HG03432 (cell line): ENCODE measurements at regions not wholly inside any gene's neighbourhood (a gene's known extent, or its start where the extent isn't known, plus 50 kb on each side); places are given as distances from the start of the nearest gene placed in this dataset.
A peak's percentile ranks its signal among the peaks of the same experiment; 100 is the strongest.

Experiments used
- ATAC-seq: cut with Tn5 transposase; IDR thresholded peaks from one replicate; pipeline ENCODE4 v1.9.1; 2021; ENCODE audit warnings: mild to moderate bottlenecking, moderate library complexity; ENCODE audit not compliant: unreplicated experiment

DNA sequence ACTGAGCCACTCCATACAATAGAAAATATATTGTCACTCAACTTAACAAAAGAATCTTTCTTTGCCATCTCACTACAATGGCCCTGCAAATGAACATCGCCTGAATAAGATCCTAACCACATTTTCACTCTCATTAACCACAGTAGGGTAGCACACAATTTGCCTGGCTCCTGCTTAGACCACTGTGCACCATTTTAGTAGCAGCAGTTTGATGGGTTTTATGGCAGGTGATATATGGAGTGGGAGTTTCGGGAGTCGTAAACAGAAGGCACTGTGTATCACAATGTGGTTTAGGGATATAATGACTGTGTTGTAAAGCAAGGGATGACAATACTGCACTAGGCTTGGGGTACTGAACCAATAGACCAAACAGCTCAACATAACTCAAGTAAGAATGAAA lies 617.4 kb downstream of the BCL11A start:
- no peak for ATAC-seq

DNA sequence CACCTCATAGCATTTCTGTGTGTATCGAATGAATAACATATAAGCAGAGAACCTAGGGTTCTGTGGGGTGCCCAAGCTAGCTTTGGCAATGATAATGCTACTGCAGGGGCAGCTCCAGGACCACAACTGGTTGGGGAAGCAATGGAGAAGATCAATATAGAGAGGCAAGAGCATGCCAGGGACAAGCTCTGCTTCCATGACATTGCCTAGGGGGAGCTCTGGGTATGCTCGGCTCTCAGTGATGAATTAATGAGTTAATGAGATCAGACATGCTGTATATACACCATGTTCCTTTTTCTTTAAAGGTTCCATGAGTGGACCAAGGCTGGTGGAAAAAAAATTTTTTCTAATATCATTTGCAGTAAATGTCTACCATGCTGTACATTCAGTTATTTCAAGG lies 618.4 kb downstream of the BCL11A start:
- ATAC-seq: no peak

DNA sequence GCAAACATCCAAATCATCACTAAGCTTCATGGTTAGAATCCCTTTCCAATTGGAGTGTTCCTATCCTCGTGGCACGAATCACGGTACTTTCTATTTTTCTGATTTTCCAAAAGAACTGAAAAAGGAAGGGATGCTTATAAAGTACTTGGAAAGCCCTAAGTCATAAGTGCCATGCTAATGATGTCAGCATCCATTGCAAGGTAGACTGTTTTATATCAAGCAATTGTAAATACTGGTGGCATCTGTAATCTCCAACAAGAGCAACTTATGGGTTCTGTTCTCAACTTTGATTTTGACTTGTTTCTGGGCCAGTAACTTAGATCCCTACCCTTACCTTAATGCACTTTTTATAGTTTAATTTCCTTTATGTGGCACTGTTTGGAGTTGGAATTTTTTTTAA lies 619.5 kb downstream of the BCL11A start:
- ATAC-seq: no peak

DNA sequence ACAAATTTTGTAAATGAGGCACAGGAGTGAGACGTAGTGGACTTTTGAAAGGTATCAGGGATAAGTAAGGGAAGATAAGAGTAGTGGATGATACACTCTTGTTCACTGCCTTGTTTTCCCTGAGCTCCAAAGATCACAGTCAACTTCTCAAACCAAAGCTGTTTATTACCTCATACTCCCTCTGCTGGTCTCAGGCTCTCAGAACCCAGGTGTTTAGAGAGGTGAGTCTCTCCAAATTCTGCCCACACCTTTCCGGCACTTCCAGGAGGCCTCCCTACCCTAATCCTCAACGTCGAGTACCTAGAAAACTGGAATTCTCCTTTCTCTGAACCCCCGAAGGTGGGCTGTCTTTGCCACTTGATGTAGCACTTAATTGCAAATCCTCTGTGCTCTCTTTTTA lies 621.1 kb downstream of the BCL11A start:
- no peak for ATAC-seq

DNA sequence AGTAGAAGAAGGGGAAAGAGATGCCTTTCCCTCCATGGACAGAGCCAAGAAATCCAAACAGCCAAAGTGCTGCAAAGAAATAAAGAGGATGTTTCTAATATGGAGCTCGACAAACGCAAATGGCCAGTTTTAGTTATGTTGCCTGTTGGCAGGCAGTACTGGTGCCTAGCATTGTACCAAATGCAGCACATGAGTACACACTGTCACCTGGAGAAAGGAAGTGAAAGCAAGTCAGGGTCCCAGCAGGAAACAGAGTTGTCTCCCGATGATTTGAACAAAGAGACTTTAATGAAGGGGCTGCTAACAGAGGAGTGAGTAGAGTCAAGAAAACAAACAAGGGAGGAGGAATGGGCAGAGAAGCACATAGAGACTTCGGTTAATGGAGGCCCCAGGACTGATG lies 623.0 kb downstream of the BCL11A start:
- no peak for ATAC-seq

DNA sequence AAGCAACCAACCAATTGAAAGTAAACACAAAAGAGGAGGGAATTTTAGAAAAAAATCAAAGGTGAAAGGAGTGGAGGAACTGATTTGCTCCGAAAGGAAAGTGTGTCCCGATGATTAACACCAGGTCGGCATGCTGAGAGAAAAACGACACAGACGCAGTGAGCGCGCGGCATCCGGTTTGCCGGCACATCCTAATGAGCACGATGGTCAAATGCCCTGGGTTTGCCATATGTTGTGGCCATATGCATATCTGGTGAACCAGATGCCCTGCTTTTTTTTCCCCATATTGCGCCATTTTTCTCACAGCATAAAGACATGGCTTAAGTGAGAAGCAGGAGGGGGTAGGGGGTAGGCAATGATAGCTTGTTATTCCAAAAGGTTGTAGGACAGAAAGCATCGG lies 626.7 kb downstream of the BCL11A start:
- no peak for ATAC-seq

DNA sequence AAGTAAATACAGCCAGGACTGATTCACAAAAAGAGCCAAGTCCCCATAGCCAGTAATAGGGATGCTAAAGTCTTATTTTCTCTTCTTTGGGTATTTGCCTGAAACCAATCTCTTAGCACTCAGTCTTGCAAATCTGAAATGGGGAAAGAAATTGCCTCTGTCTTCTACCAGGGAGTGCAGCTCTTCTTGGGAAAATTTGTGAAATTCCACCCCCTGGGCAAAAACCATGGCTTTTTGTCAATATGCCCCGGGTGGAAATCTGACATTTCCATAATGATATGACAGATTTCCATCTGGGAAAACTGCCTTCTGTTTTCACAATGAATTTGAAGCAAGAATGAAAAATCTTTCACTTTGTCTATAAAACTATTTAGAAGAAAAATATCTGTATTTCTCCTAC lies 628.1 kb downstream of the BCL11A start:
- no peak for ATAC-seq

DNA sequence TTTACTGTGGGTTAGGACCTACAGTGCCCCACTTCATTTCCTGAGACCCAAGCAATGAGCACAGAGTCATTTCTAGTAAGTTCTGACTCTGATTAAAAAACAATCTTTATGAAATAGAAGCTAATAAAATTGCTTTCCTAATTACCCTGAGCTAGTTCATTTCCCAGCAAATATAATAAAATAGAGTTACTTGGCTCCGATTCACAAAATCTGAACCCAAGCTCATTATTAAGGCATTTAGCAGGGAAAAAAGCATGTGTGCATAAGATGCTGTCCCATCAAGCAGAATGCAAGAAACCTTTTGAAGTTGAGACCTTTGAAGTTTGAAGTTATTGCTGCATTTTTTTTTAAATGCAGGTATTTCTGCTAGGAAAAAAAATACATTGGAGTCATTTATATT lies 629.1 kb downstream of the BCL11A start:
- no peak for ATAC-seq

DNA sequence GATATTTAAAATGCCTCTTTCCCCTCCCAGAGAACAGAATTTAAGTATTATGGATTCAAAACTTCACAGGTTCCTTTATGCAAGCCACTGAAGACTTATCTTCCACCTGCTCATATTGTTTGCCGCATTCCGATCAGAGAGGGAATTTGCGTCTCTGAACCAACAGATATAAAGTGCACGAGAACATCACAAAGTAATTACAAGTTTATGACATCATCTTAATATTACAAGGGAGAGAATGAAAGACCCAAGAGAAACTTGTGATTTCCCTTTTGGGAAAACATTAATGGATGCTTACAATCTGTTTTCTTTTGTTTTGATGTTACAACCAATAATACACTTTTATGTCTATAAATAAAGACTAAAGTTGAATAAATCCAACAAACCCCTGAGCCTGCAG lies 631.0 kb downstream of the BCL11A start:
- no peak for ATAC-seq

DNA sequence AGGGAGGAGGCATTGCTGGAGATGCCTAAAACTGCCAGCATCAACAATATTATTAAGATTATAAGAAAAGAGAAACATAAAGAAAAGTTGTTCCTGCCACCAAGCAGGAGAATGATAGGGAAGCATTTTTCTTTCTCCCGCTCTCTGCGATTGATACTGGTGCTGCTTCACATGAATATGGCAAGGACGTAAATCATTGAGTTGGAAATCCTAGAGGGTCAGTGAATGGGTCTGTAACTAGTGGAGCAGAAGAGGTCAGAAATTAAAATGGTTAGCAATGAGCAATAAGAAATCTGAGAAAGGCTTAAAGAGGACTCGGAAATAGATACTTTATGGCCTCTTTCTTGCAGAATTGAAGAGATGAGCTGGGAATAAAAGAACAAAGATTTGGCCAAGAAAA lies 631.7 kb downstream of the BCL11A start:
- no peak for ATAC-seq

DNA sequence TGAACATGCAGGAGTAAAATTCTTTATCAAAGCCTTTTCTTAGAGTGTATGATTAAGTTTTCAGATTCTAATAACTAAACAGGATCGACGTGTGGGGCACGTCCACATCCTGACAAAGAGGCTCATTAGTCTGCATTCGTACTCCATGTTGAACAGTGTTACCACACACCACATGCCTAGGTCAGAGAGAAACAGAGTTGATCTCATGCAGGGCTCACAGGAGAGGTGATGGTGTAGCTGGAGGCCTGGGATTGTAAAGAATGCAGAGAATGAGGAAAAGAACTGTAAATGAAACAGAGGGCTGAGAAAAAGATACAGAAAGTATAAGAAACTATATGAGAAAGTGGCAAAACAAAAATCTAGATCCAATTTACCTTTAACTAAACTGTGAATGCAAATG lies 632.5 kb downstream of the BCL11A start:
- no peak for ATAC-seq

DNA sequence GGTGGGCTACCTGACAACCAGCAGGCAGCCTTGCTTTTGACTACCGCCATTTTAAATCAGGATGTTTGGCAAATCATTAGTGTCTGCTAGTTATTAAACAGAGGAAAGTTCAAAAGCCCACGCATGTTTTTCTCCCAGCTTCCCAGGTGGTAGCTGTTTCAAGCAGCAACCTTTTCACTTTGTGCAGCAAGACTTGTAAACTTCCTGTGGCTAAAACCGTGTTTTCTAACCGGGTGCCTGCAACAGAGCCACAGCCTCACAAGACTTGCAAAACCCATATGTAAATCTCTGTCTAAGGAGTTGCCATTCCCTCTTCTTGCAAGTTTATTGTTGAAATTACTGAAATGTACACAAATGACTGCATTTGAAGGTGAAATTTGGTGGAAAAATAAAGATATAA lies 633.1 kb downstream of the BCL11A start:
- ATAC-seq: no peak

DNA sequence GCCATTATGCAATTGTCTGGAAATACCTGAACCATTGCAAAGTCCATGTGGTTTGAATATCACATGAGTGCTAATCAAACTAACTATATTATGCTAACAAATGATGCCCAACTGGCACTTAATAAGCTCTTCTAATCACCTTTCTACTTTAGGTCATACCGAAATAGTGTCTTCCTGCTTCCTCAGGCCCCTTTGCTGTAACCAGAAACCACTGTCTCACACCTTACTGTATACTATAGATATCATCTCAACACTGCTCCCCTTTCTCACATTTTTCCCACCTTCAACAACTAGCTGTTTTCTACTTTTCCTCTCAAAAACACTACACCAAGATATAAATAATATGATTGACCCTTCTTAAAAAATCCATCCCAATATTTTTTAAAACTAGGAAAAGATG lies 633.9 kb downstream of the BCL11A start:
- no peak for ATAC-seq

DNA sequence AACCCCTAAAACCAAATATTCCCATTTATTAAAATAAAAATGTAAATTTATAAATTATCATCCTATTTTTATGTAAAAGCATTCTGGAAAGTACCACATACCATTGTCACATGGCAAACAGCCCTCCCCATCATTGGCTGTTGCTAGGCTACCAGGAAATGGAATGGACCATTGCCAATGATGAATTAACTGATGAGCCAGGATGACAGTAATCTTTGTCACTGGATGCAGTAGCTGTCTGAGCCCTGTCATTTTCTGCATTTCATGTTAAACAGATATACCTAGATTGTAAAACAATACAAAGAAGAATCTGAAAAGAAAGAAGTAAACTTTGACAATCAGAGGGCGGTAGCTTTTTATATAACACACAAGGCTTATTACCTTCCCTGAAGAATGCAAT lies 641.4 kb downstream of the BCL11A start:
- ATAC-seq: no peak

DNA sequence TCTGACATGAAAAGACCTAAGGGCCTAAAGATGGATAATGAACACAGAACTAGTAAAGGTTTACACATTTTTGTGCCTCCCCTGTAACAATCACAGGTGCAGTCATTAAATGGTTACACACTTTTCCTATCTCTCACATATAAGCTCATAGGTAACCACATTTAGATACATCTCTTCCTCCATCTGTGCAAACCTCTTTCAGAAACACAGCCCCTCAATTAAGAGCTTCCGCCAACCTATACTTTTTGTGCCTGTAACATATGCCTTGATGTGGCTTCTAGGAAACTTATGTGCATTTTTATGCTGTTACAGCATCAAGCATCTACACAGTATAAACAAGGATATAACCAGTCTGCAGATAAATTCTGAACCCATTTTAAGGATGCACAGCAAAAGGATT lies 643.3 kb downstream of the BCL11A start:
- no peak for ATAC-seq

DNA sequence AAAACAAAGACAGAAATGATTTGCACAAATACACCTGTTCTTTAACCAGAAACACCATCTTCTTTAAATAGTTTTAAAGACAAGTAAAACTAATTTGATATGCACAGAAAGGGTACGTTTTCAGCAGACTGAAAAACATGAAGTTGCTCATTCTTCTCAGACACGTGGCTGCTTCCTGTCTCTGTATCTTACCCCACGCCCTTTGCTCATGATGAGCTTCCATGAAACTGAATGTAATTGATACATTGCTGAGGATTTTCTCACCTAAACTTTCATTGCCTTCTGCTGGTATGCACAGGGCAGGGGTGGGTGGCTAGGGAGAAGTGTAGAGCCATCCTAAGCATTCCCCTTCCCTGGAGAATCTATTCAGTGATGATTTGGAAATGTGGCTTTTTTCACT lies 644.3 kb downstream of the BCL11A start:
- ATAC-seq: no peak

DNA sequence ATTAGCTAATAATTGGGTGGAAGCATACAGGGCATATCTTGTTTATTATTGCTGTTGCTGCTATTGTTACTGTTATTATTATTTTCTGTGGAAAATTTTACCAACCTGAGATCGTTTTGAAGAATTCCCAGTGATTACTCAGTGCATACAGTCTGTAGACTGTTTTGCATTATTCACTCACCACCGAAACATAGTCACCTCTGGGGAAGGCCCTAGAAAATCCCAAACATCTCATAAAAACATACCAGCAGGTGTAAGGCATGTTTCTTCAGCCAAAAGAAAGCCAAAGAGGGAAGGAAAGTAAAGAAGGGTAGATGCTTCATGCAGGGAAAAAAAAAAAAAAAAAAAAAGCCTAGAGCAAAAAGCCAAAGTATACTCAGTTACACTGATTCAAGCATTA lies 647.7 kb downstream of the BCL11A start:
- peak; percentile 65 for ATAC-seq

DNA sequence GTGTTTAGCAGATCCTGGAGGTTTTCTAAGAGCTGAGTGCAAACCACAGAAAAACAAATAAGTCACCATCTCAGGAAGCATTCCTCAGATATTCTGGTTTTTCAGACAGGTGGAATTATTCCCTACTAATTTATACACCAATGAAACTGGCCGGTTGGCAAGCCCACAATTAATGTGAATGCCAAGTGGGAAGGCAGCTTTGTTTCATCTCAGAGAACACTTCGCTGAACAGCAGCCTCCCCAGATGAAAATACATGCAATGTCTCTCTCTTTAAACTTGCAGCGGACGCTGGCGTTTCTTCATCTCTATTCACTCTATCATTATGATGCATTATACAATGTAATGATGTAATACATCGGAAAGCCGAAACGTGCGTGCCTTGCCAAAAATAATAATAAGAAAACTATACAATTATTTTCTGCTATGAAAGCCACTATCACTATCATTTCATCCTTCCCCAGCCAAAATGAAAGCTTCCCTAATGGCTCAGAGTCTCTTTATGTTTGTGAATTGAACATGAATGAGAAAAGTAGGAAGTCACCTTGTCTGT lies 649.4 kb downstream of the BCL11A start:
- ATAC-seq: no peak

DNA sequence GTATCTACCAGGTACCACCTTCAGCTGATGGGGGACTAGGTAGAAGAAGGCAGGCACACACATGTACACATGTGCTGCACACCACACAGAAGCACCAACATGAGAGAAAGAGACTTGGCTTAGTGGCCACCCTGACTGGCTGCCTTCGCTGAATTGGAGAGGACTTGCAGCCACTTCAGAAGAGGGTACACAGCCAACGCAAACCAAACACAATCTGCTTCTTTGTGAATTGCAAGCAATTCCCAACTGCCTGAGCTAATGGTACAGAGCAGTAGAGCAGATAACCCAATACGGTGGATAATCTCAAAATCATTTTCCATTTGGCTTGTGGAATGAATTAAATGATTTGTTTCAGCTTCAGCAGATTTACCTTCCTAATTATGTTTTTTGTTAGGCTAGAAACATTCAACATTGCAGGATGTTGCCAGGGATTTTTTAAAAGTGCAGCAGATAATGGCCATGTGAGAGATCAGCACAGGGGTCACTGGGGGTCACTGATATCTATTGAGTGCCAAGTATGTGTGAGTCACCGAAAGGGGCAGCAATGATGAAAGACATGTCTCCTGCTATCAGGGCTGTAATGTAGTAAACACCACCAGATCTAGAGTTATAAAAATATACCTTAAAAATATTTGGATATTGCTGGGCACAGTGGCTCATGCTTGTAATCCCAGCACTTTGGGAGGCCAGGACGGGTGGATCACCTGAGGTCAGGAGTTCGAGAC lies 652.6 kb downstream of the BCL11A start:
- no peak for ATAC-seq

DNA sequence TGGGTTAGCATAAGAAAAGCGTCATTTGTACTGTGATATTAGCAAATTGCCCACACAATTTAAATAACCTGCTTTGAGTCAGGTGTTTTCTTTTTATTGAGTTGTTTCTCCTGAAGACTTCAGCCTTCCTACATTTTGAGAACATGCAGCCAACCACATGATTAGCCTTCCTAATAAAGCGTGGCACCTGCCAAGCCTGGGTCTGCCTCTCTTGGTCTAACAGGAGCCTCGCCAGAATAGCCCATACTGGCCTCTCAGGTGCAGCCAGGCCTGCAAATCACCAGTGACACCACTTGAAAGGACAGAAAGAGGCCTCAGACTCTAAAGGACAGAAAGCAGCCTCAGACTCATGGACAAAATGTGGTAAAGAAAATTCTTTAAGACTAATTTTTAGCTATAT lies 653.8 kb downstream of the BCL11A start:
- no peak for ATAC-seq

DNA sequence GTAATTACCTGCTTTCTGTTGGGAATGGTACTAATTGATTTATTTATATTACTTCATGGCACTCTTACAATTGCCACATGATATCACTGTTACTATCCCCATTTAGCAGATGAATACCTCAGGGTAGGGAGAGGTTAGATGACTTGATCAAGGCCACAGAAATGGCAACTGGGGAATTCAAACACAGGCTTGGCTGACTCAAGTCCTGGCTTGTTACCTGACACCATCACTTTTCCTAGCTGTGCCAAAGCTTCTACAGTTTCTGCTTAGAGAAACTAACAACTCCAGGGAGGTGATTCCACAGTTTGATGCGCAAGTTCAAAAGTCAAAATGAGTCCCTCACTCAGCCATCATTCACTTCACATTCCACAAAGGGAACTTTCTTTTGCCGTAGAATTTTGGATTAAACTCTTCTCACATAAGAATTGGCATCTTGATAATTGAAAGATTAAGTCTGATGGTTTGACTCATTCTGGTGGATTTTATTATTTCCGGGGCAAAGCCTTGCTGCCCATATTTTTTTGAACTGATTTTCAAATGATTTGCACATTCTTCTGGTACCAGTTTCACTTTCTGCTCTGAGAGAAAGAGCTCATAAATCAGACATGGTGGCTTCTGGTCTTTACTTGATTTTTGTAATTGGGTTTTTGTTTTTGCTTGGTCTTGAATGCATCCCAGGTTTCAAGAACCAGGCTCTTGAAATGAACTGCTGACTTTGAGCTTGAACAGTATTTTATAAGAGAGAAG lies 656.8 kb downstream of the BCL11A start:
- ATAC-seq: no peak

DNA sequence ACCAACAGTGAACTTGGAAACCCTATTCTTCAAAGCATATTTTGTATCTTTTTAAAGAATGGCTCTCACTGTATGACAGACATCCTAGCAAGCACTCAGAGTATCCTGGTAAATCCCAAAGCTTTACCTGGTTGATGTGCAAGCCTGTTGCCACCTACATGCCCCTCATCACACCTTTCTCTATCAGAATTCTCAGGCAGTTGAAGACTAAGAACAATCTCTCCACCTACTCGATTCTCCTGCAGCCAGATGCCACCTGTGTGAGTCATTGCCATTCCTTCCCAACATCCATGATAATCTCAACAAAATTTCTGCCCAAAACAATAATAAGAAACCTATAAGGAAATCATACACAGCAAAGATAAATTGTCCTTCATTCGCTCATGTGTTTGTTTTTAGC lies 659.8 kb downstream of the BCL11A start:
- ATAC-seq: no peak
